Mesothelial cell of epicardium (in vitro differentiated cells): ENCODE measurements at regions not wholly inside any gene's neighbourhood (a gene's known extent, or its start where the extent isn't known, plus 50 kb on each side); places are given as distances from the start of the nearest gene placed in this dataset.

Experiments used
- DNase-seq, 2 experiments: peaks; one replicate each; pipeline ENCODE4 v3.0.0; 2021; ENCODE audit warnings: low spot score in 2 of 2; ENCODE audit not compliant: unreplicated experiment in 2 of 2
- H3K27ac Mint-ChIP-seq: 2 replicates; pipeline ENCODE4 v1.8.0; 2021; ENCODE audit warnings: mixed read lengths
- H3K27me3 Mint-ChIP-seq: 2 replicates; pipeline ENCODE4 v1.8.0; 2021; ENCODE audit warnings: low read depth, mixed read lengths
- H3K36me3 Mint-ChIP-seq: 2 replicates; pipeline ENCODE4 v1.8.0; 2021; ENCODE audit warnings: mixed read lengths
- H3K4me1 Mint-ChIP-seq: 2 replicates; pipeline ENCODE4 v1.8.0; 2021; ENCODE audit warnings: mixed read lengths
- H3K4me3 Mint-ChIP-seq: 2 replicates; pipeline ENCODE4 v1.8.0; 2021; ENCODE audit warnings: mild to moderate bottlenecking, moderate library complexity, mixed read lengths
- H3K9me3 Mint-ChIP-seq: 2 replicates; pipeline ENCODE4 v1.8.0; 2021; ENCODE audit warnings: mixed read lengths
- TF ChIP-seq, protein P1 (sequence below): fragments of 200-600 bp; sonication (generic); IDR thresholded peaks from one replicate; pipeline ENCODE4 v1.5.0; 2021; ENCODE audit warnings: antibody characterized with exemption; ENCODE audit not compliant: unreplicated experiment

DNA sequence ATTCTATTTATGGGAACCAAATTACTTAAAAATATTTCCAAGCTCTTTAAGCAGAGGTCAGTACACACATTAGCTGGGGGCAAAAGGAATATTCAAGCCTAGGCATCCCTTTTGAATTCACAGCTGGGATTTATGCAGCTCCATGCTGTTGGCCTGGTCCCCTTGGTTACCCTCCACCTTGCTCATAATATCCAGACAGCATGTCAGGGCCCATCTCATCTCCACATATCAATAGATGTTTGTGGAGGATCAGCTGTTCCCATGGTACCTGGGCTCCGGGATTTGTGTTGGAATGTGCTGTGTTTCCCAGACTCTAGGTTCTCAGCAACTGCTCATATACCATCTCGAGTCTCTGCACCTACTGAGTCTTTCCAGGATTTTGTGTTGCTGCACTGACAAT is 534.8 kb downstream of the BMP2 start:
- Mint-ChIP-seq H3K27me3 (peaks cover 11% of the 10 kb centered on the region), H3K4me3 (no peak overlapping the region), H3K4me1 (no peaks in the 10 kb centered on the region), H3K9me3 (peaks cover 15% of the 10 kb centered on the region), H3K36me3 (no peaks in the 10 kb centered on the region), H3K27ac (no peak overlapping the region)
- TF ChIP-seq, protein P1, sequence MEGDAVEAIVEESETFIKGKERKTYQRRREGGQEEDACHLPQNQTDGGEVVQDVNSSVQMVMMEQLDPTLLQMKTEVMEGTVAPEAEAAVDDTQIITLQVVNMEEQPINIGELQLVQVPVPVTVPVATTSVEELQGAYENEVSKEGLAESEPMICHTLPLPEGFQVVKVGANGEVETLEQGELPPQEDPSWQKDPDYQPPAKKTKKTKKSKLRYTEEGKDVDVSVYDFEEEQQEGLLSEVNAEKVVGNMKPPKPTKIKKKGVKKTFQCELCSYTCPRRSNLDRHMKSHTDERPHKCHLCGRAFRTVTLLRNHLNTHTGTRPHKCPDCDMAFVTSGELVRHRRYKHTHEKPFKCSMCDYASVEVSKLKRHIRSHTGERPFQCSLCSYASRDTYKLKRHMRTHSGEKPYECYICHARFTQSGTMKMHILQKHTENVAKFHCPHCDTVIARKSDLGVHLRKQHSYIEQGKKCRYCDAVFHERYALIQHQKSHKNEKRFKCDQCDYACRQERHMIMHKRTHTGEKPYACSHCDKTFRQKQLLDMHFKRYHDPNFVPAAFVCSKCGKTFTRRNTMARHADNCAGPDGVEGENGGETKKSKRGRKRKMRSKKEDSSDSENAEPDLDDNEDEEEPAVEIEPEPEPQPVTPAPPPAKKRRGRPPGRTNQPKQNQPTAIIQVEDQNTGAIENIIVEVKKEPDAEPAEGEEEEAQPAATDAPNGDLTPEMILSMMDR = no peak
- DNase-seq = no peak

DNA sequence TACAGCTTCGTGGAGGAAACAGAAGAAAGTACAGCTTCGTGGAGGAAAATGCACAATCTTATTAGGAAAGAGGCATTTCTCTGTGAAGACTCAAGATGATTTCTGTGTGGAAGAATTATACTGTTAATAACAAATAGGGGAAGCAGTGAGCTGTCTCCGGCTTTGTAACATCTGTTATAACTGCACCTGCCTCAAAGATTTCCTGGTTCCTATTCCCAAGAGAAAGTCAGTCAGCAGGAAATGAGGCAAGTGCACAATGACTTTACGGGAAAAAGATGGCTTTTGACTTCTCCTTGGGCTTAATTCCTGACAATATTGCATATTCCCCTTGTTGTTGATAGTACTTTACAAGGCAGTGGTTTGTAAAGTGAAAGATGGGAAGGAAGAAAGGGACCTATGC is 538.5 kb downstream of the BMP2 start:
- Mint-ChIP-seq H3K4me1 (no peaks in the 10 kb centered on the region), H3K27ac (no peak overlapping the region), H3K9me3 (no peaks in the 10 kb centered on the region), H3K4me3 (no peak overlapping the region), H3K27me3 (peaks cover 14% of the 10 kb centered on the region), H3K36me3 (no peaks in the 10 kb centered on the region)
- DNase-seq = no peak
- TF ChIP-seq, protein P1 = no peak

DNA sequence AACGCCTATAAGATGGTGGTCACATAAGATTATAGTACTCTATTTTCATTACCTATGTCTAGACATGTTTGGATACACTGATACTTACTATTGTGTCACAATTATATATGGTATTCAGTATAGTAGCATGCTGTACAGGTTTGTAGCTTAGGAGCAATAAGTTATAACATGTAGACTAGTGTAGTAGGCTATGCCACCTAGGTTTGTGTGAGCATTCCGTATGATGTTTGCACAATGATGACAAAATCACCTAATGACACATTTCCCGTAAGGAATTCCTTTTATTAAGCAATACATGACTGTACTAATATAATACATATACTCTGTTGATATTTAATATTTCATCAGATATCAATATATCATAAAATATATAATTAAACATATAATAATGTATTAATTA is 540.7 kb downstream of the BMP2 start:
- H3K27me3 Mint-ChIP-seq = peaks cover 28% of the 10 kb centered on the region

DNA sequence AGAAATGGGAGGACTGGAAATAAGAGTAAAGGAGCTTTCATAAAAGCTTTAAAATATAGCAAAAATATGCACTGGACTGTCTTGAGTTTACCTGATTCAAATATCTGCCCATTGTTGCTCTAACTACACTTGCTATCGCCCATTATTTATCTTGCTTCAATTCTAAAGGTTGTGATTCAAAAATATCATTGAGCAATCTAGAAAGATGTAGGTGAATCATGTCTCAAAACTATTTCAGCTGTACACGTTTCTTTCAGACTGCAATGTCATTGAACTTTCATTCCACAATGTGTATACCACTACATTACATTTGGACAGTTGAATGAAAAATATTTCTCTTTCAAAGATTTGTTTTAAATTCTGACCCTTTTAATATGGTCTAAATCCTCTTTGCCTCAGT is 545.6 kb downstream of the BMP2 start:
- no peaks in the 10 kb centered on the region for H3K36me3 Mint-ChIP-seq
- no peaks in the 10 kb centered on the region for H3K4me1 Mint-ChIP-seq
- H3K27ac Mint-ChIP-seq = no peak overlapping the region
- H3K9me3 Mint-ChIP-seq = no peaks in the 10 kb centered on the region
- no peak overlapping the region for H3K4me3 Mint-ChIP-seq
- peaks cover 31% of the 10 kb centered on the region for H3K27me3 Mint-ChIP-seq
- DNase-seq = no peak
- TF ChIP-seq, protein P1 = no peak

More for the DNA sequence above, 540.7 kb downstream of the BMP2 start:
- no peak overlapping the region for H3K4me3 Mint-ChIP-seq
- no peak for DNase-seq
- H3K9me3 Mint-ChIP-seq = no peaks in the 10 kb centered on the region
- no peak overlapping the region for H3K27ac Mint-ChIP-seq
- H3K4me1 Mint-ChIP-seq = no peaks in the 10 kb centered on the region
- no peaks in the 10 kb centered on the region for H3K36me3 Mint-ChIP-seq
- TF ChIP-seq, protein P1 = no peak

DNA sequence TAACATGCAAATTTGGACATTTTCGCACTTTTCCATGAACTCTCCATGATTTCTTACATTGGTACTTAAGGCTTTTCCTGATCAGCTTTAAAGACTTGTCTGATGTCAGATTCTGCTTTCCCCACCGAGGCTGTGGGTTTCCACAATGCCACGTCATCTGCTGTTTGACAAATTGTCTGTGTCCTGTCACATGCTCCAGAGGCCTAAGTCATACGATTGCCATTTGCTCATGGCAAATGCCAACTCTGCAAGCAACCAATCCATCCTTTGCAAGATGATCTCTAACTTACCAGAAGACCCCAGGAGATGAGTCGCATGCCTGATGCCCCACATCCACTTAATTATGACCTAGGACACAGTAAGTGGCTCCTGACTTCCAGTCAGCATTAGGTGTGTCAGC is 556.5 kb downstream of the BMP2 start:
- peaks cover 32% of the 10 kb centered on the region for H3K27me3 Mint-ChIP-seq
- no peak overlapping the region for H3K4me3 Mint-ChIP-seq
- H3K36me3 Mint-ChIP-seq = no peaks in the 10 kb centered on the region
- TF ChIP-seq, protein P1 = no peak
- DNase-seq = no peak
- H3K27ac Mint-ChIP-seq = no peak overlapping the region
- peaks cover 29% of the 10 kb centered on the region for H3K9me3 Mint-ChIP-seq
- H3K4me1 Mint-ChIP-seq = no peaks in the 10 kb centered on the region

DNA sequence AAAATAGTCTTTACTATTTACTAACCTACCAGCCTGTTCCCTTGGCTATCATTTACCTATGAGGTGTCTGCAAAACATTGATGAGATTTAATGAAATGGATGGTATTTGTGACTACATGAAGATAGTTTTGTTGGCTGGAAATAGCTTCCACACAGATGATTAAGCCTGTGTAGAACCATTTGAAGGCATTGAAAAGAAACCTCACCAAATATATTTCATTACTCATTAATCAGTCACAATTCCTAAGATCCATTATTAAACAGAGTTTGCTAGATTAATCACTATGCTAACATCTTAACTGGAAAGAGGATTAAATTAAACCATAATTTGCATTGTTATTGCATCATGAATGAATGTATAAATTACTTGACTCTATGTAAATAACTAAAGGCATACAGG is 560.3 kb downstream of the BMP2 start:
- TF ChIP-seq, protein P1 = no peak
- Mint-ChIP-seq H3K4me3 (no peak overlapping the region), H3K4me1 (no peaks in the 10 kb centered on the region), H3K36me3 (no peaks in the 10 kb centered on the region), H3K27me3 (peaks cover 6% of the 10 kb centered on the region), H3K27ac (no peak overlapping the region), H3K9me3 (peaks cover 14% of the 10 kb centered on the region)
- no peak for DNase-seq
